GM19452 (cell line): ENCODE measurements at regions not wholly inside any gene's neighbourhood (a gene's known extent, or its start where the extent isn't known, plus 50 kb on each side); places are given as distances from the start of the nearest gene placed in this dataset.

Experiments used
- ATAC-seq: cut with Tn5 transposase; IDR thresholded peaks from one replicate; pipeline ENCODE4 v1.9.1; 2021; ENCODE audit not compliant: unreplicated experiment

DNA sequence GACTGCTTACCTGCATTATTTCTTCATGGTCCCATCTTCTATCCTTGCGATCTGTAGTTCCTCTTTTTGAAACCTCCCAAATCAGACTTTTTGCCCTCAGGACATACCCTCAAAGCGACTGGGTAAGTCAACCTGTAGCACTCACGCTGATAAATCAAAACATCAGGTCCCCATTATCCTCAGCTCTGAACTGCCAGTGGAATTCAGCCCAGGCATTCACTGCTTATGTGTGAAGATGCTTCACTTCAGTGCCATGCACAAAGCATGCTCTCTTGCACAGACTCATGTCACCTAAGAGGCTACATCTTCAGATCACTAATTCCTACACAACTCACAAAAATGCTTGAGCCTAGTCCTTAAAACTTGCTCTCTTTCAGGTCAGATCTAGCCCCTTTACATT, 283.6 kb upstream of the KLF6 start:
- no peak for ATAC-seq

DNA sequence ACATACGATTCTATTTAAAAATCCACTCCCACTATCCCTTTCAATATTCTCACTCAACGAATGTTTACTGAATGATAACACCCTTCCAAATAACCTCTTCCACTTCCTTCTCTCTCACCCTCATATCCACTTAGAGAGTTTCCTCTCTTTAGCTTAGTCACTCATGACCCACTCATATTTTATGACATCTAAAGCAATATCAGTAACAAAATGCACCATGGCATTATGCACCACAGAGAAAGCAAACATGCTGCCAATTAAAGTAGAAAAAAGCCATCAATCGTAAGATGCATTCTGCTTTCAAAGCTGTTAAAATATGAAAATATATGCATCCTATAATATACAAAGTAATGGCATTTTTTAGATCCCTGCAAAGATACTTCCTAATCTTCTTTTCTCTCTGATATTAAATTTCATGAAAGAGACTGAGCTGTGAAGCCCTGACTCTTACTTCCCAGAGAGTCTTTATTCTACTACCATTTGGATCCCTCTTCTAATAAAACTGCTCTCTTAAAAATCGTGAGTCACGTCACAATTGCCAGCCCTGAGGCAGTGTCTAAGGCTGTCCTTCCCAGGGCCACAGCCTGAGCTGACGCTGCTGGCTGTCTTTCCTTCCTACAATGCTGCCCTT, 283.0 kb upstream of the KLF6 start:
- no peak for ATAC-seq

DNA sequence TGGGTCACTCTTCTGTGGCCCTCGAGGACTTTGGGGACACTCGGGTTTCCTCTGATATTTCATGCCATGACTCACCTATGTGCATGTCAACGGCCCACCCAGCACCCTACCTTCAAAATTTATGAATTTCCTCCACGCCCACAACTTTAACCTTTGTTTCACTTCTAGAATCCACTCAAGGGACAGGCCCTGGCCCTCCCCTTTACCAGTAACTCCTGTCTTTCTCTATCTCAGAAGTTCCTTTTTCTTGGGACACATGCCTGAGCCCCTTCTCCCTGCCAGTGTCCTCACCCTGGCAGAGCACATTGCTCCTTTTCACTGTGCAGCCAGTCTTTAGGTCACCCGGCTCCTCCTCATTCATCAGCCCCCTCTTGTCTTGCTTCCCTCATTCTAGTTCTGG, 282.5 kb upstream of the KLF6 start:
- peak; percentile 54 for ATAC-seq

DNA sequence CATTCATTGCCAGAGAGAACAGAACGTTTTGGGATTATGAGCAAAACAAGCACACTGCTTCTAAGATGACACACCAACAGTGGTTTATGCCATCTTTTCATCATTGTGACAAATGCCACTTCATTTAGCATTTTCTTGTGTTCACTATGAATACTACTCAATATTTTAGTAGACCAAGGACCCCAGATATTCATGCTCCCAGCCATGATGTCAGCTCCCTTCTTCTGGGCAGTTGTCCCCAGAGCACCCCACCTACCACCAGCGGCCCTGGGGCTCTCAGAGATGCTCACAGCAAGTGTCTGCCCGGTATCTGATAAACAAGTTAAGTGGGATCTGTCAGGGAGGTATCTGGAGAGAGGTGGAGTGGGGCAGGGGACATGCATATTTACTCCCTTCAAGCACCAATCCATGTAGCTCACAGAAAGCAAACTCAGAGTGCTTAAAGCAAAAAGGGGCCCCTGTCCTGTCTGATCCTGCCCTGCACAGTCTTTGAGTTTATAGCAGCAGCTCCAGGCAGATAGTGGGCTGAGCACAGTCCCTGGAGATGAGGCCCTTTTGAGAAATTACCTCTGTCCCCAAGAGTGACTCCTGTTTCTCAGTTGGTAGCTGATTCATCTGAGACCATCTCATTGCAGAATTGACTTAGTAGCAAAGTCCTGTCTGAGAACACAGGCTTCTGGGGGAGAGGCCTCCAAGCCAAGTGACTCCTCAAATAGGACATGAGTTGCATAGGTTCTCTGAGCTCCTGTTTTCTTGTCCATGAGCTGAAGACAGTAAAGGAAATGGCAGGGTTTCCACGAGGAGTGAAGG, 281.8 kb upstream of the KLF6 start:
- no peak for ATAC-seq

DNA sequence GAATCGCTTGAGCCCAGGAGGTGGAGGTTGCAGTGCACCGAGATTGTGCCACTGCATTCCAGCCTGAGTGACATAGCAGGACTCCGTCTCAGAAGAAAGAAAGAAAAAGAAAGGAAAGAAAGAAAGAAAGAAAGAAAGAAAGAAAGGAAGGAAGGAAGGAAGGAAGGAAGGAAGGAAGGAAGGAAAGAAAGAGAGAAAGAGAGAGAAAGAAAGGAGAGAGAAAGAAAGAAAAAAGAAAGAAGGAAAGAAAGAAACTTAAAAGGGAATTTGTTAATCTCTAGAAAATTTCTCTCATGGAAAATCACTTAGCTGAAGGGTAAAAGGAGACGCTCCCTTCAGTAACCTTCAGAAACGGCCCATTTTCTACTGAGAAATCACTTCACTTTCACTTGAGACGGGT, 279.5 kb upstream of the KLF6 start:
- no peak for ATAC-seq

DNA sequence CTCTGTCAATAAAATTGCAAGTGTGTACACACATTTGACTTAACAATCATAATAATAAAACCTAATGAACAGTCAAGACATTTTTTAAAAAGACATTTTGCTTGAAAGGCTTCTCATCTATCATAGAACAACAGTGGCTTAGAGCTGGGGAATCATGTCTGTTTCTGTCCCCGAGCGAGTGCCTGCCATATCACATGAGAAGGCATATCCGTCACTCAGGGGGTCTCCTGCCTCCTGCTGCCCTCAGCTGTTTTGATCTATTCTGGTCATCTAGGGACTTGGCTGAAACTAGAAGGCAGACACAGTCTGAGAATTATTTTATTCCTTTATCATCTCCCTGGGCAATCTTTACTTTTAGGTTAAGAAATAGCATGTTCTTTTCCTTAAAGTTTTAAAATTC, 278.7 kb upstream of the KLF6 start:
- no peak for ATAC-seq

DNA sequence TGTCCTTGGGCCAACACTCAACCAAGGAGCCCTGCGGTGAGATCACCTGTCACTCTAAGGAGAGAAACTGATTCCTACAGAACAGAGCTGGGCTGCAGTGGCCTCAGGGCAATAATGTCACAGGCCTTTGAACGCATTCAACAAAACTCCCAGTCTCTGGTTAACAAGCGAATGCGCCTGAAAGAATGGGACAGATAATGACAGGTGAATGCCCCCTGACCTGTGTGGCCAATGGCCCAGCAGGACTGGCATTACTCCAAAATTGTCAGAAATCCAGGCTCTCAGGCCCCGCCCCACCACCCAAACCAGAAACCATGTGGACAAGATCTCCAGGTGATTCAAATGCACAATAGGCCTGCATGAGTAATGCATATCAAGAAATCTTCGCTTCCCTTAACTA, 277.7 kb upstream of the KLF6 start:
- no peak for ATAC-seq

DNA sequence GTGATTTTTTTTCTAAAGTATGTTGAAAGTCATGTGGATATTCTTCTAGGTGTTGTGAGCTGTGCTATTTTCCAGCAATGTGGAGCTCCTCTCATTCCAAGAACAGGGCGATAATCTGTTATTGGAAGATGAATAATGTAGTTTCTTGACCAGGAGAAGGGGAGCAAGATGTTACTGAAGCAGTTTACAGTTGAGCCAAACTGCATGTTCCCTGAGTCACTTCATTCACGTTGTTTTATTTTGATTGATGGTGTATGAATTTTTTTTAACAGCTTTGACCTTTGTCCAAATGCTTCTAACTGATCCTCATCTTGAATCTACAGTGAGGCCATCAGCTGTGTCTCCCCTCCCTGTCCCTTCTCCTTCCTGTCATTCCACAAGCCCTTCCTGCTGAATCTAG, 277.1 kb upstream of the KLF6 start:
- no peak for ATAC-seq

DNA sequence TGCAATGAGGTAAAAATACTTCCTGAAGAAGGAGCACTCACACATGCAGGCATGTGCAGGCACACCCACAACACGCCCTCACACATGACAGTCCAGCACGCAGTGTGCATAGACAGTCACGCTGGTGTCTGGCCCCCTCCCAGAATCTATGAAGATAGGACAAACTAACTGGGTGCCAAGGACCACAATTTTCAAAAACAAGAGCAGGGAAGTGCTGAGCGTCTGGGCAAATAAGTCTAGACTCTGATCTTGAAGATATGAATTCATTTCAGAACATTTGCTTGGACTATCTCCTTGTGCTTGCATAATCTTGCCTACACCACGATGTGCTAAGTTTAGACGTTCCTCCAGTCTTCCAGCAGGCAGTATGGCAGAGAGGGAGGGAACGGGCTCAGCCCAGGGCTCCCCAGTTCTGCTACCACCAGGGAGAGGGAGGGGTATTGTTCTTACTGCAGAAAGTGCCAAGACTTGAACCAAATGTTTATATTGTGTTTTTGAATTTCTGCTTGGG, 276.5 kb upstream of the KLF6 start:
- no peak for ATAC-seq

DNA sequence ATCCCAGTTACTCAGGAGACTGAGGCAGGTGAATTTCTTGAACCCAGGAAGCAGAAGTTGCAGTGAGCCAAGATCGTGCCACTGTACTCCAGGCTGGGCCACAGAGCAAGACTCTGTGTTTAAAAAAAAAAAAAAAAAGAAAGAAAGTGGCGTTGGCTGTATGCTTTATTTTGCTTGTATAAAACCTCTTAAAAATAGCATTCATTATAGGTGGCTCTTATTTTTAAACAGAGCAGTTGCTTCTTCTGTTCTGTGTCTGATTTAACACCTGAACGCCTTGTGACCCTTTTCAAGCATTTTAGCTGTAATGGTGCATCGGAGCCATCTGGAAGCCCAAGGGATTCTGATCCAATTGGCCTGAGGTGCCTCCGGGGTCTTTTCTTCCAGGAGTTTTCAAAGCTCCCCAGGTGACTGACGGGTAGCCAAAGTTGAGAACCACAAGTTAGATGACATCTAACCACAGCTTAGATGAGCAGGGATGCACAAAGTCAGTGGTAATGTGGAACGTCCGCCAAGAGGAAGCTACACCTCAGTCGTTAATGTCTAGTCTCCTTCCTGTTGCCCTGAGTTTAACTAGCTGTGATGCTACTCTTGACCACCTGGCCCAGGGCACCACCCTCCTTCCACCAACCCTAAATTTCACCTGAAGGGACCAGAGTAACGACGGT, 274.6 kb upstream of the KLF6 start:
- ATAC-seq, result no peak

DNA sequence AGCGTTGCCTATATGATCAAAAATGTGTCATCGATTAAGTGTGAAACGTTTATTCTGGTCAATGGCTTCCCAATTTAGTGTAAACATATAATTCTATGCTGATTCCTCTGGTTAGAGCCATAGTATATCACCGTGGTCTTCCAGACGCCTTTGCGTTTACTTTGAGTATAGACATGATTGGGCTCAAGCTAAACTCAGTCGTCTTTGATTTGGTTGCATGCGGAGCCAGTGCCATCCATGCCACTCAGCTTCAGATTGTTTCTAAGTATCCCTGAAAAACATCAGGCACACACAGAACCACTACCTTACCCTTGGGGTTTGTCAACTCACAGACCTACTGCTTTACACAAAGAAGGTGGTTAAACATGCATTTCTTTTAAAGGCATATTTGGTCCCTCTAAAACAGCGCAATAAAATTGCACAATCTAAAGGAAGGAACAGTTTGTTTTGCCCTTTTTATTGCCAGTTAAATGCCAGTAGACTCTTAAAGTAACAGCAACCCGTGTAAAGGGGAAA, 273.6 kb upstream of the KLF6 start:
- ATAC-seq, result no peak

DNA sequence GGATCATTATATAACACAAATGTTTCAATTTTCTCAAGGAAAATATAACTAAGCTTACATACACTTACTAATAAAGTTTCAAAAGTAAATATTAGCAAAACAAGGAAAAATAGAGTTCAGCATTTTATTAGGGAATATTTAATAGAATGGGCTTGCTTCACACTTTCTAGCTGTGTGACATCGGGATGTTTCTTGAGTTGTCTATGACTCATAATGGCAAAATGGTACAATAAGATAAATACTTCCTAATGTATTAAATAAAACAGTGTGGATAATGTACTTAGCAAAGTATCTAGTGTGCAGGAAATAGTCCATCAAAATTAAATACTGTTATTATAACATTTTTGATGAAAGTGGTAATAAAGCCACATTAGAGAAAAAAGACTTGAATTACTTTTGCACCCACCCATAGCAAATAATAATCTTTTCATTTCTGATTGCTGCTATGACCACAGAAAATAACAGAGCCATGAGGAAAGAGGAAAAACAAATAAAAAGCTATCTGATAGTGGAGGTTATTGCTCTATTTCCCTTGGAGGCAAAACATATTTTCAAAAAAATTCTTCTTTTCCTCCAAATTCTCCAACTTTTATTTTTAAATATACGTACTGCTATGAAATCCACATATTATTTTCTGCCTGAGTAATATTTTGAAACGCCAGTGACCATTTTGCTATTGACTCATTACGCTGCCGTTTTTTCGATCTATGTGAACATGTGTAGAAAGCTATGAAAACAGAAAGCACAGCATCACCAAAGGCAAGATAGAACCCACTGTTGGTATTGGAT, 272.9 kb upstream of the KLF6 start:
- ATAC-seq, result no peak

DNA sequence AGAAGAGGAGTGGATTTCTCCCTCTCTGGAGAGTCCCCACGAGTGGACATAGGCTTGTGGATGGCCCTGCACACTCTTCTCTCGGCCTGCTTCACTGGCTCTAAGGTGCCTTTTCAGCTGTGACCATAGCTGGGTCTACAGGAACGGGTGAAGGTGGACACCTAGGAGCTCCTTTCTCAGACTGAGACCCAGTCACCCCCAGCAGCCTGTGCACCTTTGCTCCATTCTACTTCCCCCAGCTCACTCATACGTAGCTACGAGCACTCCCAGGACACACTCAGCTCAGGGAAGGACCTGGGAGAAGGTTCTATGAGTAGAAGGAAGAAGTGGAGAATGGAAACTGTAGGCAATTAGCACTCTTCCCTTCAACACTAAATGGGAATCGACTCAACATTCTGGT, 272.0 kb upstream of the KLF6 start:
- no peak for ATAC-seq

DNA sequence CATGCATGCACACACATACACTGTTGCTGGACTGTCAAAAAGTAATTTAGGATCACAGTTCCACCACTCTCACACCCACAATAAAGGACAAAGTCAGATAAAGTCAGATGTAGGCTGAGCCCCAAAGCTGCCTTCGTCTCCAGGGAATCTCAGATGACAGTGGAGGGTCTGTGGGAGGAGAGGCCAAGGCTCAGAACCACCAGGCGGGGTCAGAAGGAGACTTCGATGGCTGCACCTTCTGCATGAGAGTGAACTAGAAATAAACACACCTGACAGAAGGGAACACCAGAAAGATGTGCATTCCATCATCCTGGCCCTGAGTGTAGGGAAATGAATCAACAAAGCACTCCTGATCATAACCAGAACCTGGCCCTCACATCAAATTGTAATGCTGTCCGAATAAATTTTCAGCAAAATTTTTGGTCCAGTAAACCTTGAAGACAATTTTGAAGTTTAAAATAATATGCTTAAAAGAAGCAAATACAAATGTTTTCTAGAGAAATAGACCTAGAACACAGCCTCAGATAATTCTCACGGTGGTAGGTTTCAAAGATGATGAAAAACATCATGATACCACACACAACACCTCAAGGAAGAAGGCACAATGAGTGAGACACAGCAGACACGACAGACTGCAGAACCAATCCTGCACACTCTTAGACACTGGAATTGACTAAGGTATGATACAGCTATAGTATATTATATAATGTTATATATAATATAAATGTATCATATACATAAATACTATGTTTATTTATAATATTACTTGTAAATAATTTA, 269.8 kb upstream of the KLF6 start:
- ATAC-seq, result no peak

DNA sequence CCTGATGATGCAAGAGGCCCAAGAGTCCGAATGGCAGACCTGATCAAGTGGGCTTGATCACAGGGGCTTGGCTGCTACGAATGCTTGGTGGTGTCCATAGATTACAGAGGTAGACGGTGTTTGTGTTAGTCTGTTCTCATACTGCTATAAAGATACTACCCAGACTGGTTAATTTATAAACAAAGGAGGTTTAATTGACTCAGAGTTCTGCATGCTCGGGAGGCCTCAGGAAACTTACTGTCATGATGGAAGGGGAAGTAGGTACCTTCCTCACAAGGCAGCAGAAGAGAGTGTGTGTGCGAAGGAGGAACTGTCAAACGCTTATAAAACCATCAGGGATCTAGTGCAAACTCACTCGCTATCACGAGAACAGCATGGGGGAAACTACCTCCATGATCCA, 268.9 kb upstream of the KLF6 start:
- no peak for ATAC-seq

DNA sequence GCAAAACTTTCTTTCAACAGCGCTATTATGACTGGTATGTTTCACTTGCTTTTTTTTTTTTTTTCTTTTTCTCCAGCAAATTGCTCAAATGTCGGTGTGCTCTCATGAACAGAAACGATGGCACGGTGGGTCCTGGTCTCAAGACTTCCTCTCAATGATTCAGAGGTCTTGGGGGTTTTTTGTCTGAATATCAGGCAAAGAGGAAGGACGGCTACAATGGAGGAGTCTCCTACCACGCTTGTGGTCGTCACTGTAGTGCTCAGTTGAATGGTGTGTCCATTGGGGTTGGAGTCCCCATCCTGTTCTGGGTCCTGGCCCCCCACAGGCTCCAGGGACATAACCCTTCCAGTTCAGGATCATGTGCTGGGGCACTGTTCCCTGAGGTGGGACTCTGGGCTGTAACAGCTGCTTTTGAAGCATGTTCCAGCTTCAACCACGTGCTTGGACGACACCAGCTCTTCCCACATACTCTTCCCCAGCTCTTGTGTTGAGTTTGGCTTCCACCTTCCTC, 266.7 kb upstream of the KLF6 start:
- no peak for ATAC-seq

DNA sequence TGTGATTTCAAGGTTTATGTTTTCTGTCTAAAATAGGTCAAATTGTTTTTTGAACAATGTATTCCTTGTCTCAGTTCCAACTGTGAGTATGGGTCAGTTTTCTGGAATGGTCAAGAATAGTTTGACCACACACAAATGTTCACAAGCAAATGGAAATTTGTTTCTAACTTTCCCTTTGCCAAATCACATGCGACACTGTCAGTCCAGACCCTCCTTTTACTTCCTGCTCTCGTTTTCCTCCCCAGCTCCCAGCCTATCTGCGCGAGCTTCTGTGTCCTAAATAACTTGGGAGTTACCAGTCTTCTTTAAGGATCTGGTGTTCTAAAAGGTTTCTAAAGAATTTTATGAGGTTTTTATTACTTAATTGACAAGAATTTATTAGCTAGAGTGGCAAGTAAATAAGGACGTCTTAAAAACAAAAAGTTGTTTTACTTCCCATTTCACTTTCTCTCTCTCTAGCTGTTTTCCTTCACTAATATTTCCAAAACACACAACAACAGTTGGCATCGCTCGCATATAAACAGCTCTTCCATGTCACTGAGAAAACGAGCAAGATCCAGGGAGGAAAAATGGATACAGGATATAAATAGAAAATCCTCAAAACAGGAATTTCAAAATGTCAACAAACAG, 266.1 kb upstream of the KLF6 start:
- ATAC-seq, result no peak

DNA sequence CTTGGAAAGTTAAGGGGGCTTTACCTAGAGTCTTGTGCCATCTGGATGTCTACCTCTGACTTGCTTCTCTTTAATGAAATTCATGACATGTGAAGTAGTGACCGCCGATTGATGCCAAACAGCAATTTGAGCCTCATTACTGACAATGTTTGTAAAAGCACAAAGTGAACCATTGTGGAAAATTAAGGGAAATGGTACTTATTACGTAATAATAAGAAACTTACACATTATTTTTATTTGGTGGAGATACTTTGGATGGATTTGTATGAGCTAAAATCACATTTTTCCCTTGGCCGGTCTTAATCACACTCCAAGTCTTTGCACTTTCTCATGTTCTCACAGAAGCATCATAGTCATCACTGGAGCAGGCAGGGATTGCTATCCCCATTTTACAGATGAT, 265.1 kb upstream of the KLF6 start:
- ATAC-seq, result no peak

DNA sequence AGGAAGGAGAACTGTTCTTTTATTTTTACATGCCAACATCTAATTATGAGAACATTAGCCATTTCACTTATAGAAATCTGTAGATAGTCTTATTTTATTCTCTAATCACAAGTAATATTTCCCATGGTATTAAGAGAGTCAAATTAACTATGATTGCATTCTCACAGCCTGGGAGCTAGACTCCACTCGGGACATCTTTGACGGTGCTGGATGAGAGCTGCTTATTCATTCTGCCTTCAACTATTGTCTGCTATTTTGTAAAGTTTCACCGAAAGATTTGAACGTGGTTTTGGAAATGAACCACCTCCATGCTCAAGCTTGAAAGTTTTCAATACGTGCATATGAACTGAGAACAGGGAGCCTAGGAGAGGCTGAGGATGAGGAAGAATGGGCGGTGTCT, 264.3 kb upstream of the KLF6 start:
- no peak for ATAC-seq
